ENCODE measurements at regions not wholly inside any gene's neighbourhood (a gene's known extent, or its start where the extent isn't known, plus 50 kb on each side); places are given as distances from the start of the nearest gene placed in this dataset.

- POLR2A ChIA-PET (ENCODE audit: partially characterized antibody): no interaction called here
- DNase-seq (ENCODE audit: low read depth in 1 of 2, low spot score in 2 of 2): peak in 1 of 2 experiments; percentile 19
- TF ChIP-seq RNF2 (IDR thresholded peaks at IDR 0.05; ENCODE audit: borderline replicate concordance, low read depth, low read length, missing control alignments, poor library complexity, severe bottlenecking) (no peak), EGR1 (IDR thresholded peaks at IDR 0.05; ENCODE audit: borderline replicate concordance, low read depth, low read length) (no peak), KDM1A (IDR thresholded peaks at IDR 0.05; ENCODE audit: borderline replicate concordance, low read length) (no peak), BRCA1 (IDR thresholded peaks at IDR 0.05; ENCODE audit: low read depth, low read length) (no peak), POU5F1 (IDR thresholded peaks at IDR 0.05; ENCODE audit: low read depth, low read length) (no peak), ATF2 (IDR thresholded peaks at IDR 0.05; ENCODE audit: low read length) (no peak), GABPA (IDR thresholded peaks at IDR 0.05; ENCODE audit: borderline replicate concordance, insufficient read depth, low read length) (no peak), CHD1 (IDR thresholded peaks at IDR 0.05; ENCODE audit: low read depth, low read length) (no peak), KDM5A (IDR thresholded peaks at IDR 0.05; ENCODE audit: low read length) (no peak), MAFK (IDR thresholded peaks at IDR 0.05; ENCODE audit: low read depth, low read length) (no peak), EZH2 (IDR thresholded peaks at IDR 0.05; ENCODE audit: low read depth, low read length, severe bottlenecking) (no peak), YY1 (IDR thresholded peaks at IDR 0.05; ENCODE audit: low read depth, low read length) (no peak)
Measured at GRCh38 chr1:221801773-221802516, 60.1 kb upstream of the DUSP10 start.

More at GRCh38 chr1:221801773-221802516, 60.1 kb upstream of the DUSP10 start:
- no peaks in the 10 kb centered on the region for H3K4me1 ChIP-seq (replicated peaks in 1 of 4; ENCODE audit: control insufficient read depth in 3 of 4, insufficient read depth in 4 of 4, low read length in 3 of 4)
- 95% methylated on average over 1 of the region's 1 CpG; no CpG with 5 or more reads in 1 of the 2 experiments for WGBS, 2 experiments (ENCODE audit: extremely low coverage in 1 of 2, insufficient coverage in 1 of 2, insufficient read length in 1 of 2, insufficient replicate concordance in 2 of 2, low coverage in 1 of 2, low lambda C conversion rate in 2 of 2, missing lambda C conversion rate in 1 of 2)
- H3K79me1 ChIP-seq (ENCODE audit: low read depth, low read length): no peaks in the 10 kb centered on the region
- H2BK5ac ChIP-seq (ENCODE audit: low read depth, low read length): no peak overlapping the region
- no peak overlapping the region for H4K8ac ChIP-seq (ENCODE audit: extremely low read depth, insufficient read depth, low read length)
- no peak overlapping the region for H4K5ac ChIP-seq (ENCODE audit: insufficient read length, low read depth, low read length)
- H3K9me3 ChIP-seq (ENCODE audit: insufficient read depth in 2 of 2, low read depth in 1 of 2, low read length in 1 of 2): no peaks in the 10 kb centered on the region
- no peak overlapping the region for H3K9ac ChIP-seq (replicated peaks in 1 of 4; ENCODE audit: extremely low read depth in 1 of 4, low read depth in 3 of 4, low read length in 3 of 4)
- no peak overlapping the region for H3K56ac ChIP-seq (replicated peaks; ENCODE audit: insufficient read length, low read depth, low read length)
- no peaks in the 10 kb centered on the region for H4K20me1 ChIP-seq (replicated peaks in 1 of 2; ENCODE audit: control insufficient read depth in 1 of 2, insufficient read depth in 2 of 2, low read length in 2 of 2)
- H3K23ac ChIP-seq (ENCODE audit: insufficient read length): no peak overlapping the region
- CTCF ChIA-PET (ENCODE audit: partially characterized antibody): no interaction called here
- no peak overlapping the region for H3K4me3 ChIP-seq (ENCODE audit: extremely low read depth in 1 of 4, insufficient read depth in 2 of 4, low read depth in 3 of 4, low read length in 4 of 4)
- no peaks in the 10 kb centered on the region for H3K23me2 ChIP-seq (ENCODE audit: low read depth, low read length)
- H3K4ac ChIP-seq (replicated peaks; ENCODE audit: insufficient read length, low read depth, low read length): no peak overlapping the region
- H3K14ac ChIP-seq (ENCODE audit: insufficient read length): no peak overlapping the region
- no peak overlapping the region for H2AK5ac ChIP-seq (ENCODE audit: low read depth, low read length)
- no peak overlapping the region for H2BK12ac ChIP-seq (ENCODE audit: low read depth, low read length)
- no peaks in the 10 kb centered on the region for H3K36me3 ChIP-seq (ENCODE audit: control insufficient read depth in 2 of 4, insufficient read depth in 4 of 4, low read length in 3 of 4)
- H3K18ac ChIP-seq (ENCODE audit: extremely low read depth, low read length): no peak overlapping the region
- no peak overlapping the region for H2BK120ac ChIP-seq (replicated peaks; ENCODE audit: low read depth, low read length)
- no peak overlapping the region for H2BK15ac ChIP-seq (ENCODE audit: low read length)
- no peak overlapping the region for H3K4me2 ChIP-seq (ENCODE audit: insufficient read depth in 1 of 2, low read depth in 2 of 2, low read length in 2 of 2)
- no peak for FAIRE-seq
- H3K79me2 ChIP-seq (ENCODE audit: control insufficient read depth in 1 of 2, insufficient read depth in 2 of 2, low read length in 2 of 2): no peaks in the 10 kb centered on the region
- H2AFZ ChIP-seq (ENCODE audit: low read length): 0 out of 2 replicates have a peak overlapping the region, but pooled peaks have one; percentile 56
- H4K91ac ChIP-seq (replicated peaks; ENCODE audit: insufficient read length, low read length): no peak overlapping the region
- H2BK20ac ChIP-seq (ENCODE audit: low read length): no peak overlapping the region
- no peak overlapping the region for H3K27ac ChIP-seq (ENCODE audit: low read depth, low read length)
- no peaks in the 10 kb centered on the region; a peak in 1 of 7 replicates for H3K27me3 ChIP-seq (replicated peaks in 1 of 4; ENCODE audit: control insufficient read depth in 3 of 4, extremely low read depth in 1 of 4, insufficient read depth in 3 of 4, low read length in 3 of 4)

Measured in H1 (cell line).